Thyroid gland (tissue), 4 donors: ENCODE measurements at regions not wholly inside any gene's neighbourhood (a gene's known extent, or its start where the extent isn't known, plus 50 kb on each side); places are given as distances from the start of the nearest gene placed in this dataset.
"Not testable (repeated sequence)": the region's sequence is repeated elsewhere in the genome, so short reads cannot be mapped to it uniquely, and the experiment has no call there.

Source experiments
- CTCF ChIP-seq, 6 experiments: fragments of 200-600 bp in 3 of 6; fragments of 450-650 bp in 3 of 6; sonication (generic) in 3 of 6; IDR thresholded peaks; one replicate each; pipeline ENCODE4 v1.5.1; 2016 to 2019; ENCODE audit warnings: antibody characterized with exemption in 6 of 6, mild to moderate bottlenecking in 2 of 6, inconsistent platforms in 1 of 6, moderate library complexity in 1 of 6
- POLR2A ChIP-seq, 2 donors: fragments of 450-650 bp; IDR thresholded peaks; one replicate each; pipeline ENCODE4 v1.6.1; 2017; ENCODE audit warnings: antibody characterized with exemption in 2 of 2, mild to moderate bottlenecking in 2 of 2, moderate library complexity in 1 of 2

GRCh38 chr3:130176476-130177256 lies 95.0 kb downstream of the ALG1L2 start:
- TF ChIP-seq CTCF, POLR2A (IDR thresholded peaks at IDR 0.05): not testable (repeated sequence)
